ENCODE measurements at regions not wholly inside any gene's neighbourhood (a gene's known extent, or its start where the extent isn't known, plus 50 kb on each side); places are given as distances from the start of the nearest gene placed in this dataset.
A peak's percentile ranks its signal among the peaks of the same experiment; 100 is the strongest.

DNA sequence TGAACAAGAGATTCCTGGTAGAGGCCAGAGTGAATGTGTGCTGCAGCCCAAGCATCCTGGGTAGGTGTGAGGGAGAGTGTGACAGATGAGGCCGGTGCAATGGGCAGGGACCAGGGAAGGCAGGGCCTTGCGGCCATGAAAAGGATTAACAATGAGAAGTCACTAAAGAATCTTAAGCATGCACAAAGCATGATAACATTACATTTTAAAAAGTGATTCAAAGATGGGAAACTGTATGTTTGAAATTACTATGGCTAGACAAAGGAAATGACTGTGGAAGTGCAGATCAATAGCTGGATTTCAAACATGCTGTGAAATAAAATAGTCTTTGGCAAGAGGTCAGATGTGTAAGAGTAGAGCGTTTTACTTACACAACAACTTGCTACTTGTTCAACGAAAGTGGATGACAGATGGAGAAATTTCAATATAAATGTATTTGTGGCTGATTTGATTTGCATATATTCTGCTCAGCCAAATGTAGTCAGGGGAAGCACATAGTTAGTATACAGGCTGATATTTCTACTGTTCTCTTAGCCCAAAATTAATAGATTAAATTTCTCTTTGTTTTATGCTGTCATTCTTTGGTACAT lies 175.5 kb downstream of the CCDC59 start:
- Histone ChIP-seq H4K20me1 (ENCODE audit: insufficient read depth) (no peaks in the 10 kb centered on the region), H3K4me3 (ENCODE audit: low read depth in 2 of 2, low read length in 1 of 2) (no peak overlapping the region), H3K27ac (ENCODE audit: low read depth in 2 of 2, low read length in 1 of 2) (no peak overlapping the region), H2AFZ (ENCODE audit: low read depth) (peak overlapping the region; percentile 27; the same call in 1 of the 2 replicates), H3K9ac (no peak overlapping the region), H3K9me3 (no peaks in the 10 kb centered on the region), H3K79me2 (ENCODE audit: insufficient read depth) (no peaks in the 10 kb centered on the region), H3K9me2 (no peaks in the 10 kb centered on the region), H3K36me3 (replicated peaks in 1 of 2; ENCODE audit: control insufficient read depth in 1 of 2, insufficient read depth in 2 of 2, low read length in 1 of 2) (no peaks in the 10 kb centered on the region), H3K4me2 (no peak overlapping the region), H3K27me3 (ENCODE audit: insufficient read depth) (no peaks in the 10 kb centered on the region), H3F3A (replicated peaks; ENCODE audit: insufficient read depth) (no peaks in the 10 kb centered on the region), H3K4me1 (ENCODE audit: control insufficient read depth in 1 of 2, insufficient read depth in 2 of 2, low read depth in 1 of 2, low read length in 1 of 2) (no peaks in the 10 kb centered on the region)
- ChIA-PET CTCF (no interaction called here), POLR2A (no interaction called here)
- 11% methylated on average over 4 of the region's 4 CpGs for WGBS (ENCODE audit: low lambda C conversion rate)
- TF ChIP-seq RAD21 (IDR thresholded peaks at IDR 0.05; ENCODE audit: low read length): no peak
- TF ChIP-seq, protein P1, sequence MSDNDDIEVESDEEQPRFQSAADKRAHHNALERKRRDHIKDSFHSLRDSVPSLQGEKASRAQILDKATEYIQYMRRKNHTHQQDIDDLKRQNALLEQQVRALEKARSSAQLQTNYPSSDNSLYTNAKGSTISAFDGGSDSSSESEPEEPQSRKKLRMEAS (IDR thresholded peaks at IDR 0.05; ENCODE audit: low read depth): no peak
- TF ChIP-seq SIN3A (IDR thresholded peaks at IDR 0.05; ENCODE audit: borderline replicate concordance, low read depth, low read length): no peak
- TF ChIP-seq MEF2A (IDR thresholded peaks at IDR 0.05; ENCODE audit: borderline replicate concordance, low read depth): no peak
- no peak for TF ChIP-seq GABPA (IDR thresholded peaks at IDR 0.05; ENCODE audit: low read depth)
- TF ChIP-seq NFIC (IDR thresholded peaks at IDR 0.05; ENCODE audit: borderline replicate concordance): no peak
- no peak for TF ChIP-seq FOXJ3 (CRISPR knock-in tag; IDR thresholded peaks at IDR 0.05)
- DNase-seq: no peak

DNA sequence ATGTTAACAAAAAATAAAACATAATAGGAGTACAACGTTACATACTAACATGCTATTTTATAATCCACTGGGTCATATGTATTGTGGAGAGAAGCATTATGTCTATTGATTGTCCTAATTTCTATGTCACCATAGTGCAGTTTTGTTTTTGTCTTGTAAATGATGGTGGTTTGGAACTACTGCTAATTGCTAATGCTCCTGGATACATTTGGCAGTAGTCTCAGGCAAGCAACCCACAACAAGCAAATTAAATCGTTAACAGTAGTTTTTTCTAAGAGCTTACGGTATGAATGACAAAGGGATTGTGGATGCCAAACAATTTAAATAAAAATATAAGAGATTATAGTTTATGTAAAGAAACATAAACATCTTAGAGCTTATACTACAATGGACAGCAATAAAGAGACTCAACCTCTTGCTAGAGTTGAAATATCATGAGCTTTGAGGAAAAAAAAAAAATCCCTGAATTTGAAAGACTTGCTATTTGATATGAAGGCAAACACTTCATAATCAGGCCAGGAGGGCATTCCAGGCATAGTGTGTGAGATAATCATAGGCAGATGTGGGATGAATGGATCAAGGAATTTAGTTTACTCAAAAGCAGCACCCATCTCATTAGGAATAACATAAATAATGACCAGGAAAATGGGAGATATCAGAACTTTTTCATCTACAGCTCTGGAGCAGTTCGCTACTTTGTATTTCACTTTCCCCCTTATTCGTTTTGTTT lies 181.3 kb downstream of the CCDC59 start:
- Histone ChIP-seq H3K27me3 (ENCODE audit: insufficient read depth) (no peaks in the 10 kb centered on the region), H3K4me2 (no peak overlapping the region)
- DNase-seq: no peak
- TF ChIP-seq, protein P2, sequence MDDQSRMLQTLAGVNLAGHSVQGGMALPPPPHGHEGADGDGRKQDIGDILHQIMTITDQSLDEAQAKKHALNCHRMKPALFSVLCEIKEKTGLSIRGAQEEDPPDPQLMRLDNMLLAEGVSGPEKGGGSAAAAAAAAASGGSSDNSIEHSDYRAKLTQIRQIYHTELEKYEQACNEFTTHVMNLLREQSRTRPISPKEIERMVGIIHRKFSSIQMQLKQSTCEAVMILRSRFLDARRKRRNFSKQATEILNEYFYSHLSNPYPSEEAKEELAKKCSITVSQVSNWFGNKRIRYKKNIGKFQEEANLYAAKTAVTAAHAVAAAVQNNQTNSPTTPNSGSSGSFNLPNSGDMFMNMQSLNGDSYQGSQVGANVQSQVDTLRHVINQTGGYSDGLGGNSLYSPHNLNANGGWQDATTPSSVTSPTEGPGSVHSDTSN (IDR thresholded peaks at IDR 0.05): no peak
- TF ChIP-seq, protein P3, sequence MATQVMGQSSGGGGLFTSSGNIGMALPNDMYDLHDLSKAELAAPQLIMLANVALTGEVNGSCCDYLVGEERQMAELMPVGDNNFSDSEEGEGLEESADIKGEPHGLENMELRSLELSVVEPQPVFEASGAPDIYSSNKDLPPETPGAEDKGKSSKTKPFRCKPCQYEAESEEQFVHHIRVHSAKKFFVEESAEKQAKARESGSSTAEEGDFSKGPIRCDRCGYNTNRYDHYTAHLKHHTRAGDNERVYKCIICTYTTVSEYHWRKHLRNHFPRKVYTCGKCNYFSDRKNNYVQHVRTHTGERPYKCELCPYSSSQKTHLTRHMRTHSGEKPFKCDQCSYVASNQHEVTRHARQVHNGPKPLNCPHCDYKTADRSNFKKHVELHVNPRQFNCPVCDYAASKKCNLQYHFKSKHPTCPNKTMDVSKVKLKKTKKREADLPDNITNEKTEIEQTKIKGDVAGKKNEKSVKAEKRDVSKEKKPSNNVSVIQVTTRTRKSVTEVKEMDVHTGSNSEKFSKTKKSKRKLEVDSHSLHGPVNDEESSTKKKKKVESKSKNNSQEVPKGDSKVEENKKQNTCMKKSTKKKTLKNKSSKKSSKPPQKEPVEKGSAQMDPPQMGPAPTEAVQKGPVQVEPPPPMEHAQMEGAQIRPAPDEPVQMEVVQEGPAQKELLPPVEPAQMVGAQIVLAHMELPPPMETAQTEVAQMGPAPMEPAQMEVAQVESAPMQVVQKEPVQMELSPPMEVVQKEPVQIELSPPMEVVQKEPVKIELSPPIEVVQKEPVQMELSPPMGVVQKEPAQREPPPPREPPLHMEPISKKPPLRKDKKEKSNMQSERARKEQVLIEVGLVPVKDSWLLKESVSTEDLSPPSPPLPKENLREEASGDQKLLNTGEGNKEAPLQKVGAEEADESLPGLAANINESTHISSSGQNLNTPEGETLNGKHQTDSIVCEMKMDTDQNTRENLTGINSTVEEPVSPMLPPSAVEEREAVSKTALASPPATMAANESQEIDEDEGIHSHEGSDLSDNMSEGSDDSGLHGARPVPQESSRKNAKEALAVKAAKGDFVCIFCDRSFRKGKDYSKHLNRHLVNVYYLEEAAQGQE (IDR thresholded peaks at IDR 0.05; ENCODE audit: low read depth, low read length): no peak
- TF ChIP-seq, protein P1 (IDR thresholded peaks at IDR 0.05; ENCODE audit: low read depth): no peak
- no peak for TF ChIP-seq CHD2 (IDR thresholded peaks at IDR 0.05; ENCODE audit: low read length, partially characterized antibody)
- TF ChIP-seq TEAD4 (IDR thresholded peaks at IDR 0.05; ENCODE audit: borderline replicate concordance, insufficient read depth): no peak
- no peak for TF ChIP-seq FOXJ3 (CRISPR knock-in tag; IDR thresholded peaks at IDR 0.05)
- no peak for TF ChIP-seq RFX5 (IDR thresholded peaks at IDR 0.05; ENCODE audit: low read length)
- TF ChIP-seq TCF12 (IDR thresholded peaks at IDR 0.05): no peak
- TF ChIP-seq, protein P4, sequence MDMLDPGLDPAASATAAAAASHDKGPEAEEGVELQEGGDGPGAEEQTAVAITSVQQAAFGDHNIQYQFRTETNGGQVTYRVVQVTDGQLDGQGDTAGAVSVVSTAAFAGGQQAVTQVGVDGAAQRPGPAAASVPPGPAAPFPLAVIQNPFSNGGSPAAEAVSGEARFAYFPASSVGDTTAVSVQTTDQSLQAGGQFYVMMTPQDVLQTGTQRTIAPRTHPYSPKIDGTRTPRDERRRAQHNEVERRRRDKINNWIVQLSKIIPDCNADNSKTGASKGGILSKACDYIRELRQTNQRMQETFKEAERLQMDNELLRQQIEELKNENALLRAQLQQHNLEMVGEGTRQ (IDR thresholded peaks at IDR 0.05; ENCODE audit: borderline replicate concordance, low read depth, low read length): no peak
- no peak for TF ChIP-seq NRF1 (IDR thresholded peaks at IDR 0.05; ENCODE audit: low read depth, low read length)
- TF ChIP-seq, protein P5, sequence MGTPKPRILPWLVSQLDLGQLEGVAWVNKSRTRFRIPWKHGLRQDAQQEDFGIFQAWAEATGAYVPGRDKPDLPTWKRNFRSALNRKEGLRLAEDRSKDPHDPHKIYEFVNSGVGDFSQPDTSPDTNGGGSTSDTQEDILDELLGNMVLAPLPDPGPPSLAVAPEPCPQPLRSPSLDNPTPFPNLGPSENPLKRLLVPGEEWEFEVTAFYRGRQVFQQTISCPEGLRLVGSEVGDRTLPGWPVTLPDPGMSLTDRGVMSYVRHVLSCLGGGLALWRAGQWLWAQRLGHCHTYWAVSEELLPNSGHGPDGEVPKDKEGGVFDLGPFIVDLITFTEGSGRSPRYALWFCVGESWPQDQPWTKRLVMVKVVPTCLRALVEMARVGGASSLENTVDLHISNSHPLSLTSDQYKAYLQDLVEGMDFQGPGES (IDR thresholded peaks at IDR 0.05; ENCODE audit: low read depth, low read length): no peak
- no peak for TF ChIP-seq JUND (IDR thresholded peaks at IDR 0.05)

More for the DNA sequence above, 181.3 kb downstream of the CCDC59 start:
- CTCF ChIA-PET: interaction anchor here (1.1 kb wide), 1 partner anchor 151 kb away, joined by 5 read pairs; no protein-coding TSS in a partner anchor
- Histone ChIP-seq H4K20me1 (ENCODE audit: insufficient read depth) (no peaks in the 10 kb centered on the region), H3K27ac (ENCODE audit: low read depth in 2 of 2, low read length in 1 of 2) (no peak overlapping the region), H3K9ac (no peak overlapping the region), H3K79me2 (ENCODE audit: insufficient read depth) (no peaks in the 10 kb centered on the region), H2AFZ (ENCODE audit: low read depth) (no peak overlapping the region), H3K4me1 (ENCODE audit: control insufficient read depth in 1 of 2, insufficient read depth in 2 of 2, low read depth in 1 of 2, low read length in 1 of 2) (no peaks in the 10 kb centered on the region; a peak in 2 of 4 replicates), H3K36me3 (replicated peaks in 1 of 2; ENCODE audit: control insufficient read depth in 1 of 2, insufficient read depth in 2 of 2, low read length in 1 of 2) (no peaks in the 10 kb centered on the region), H3K9me2 (no peaks in the 10 kb centered on the region), H3F3A (replicated peaks; ENCODE audit: insufficient read depth) (no peaks in the 10 kb centered on the region), H3K9me3 (no peaks in the 10 kb centered on the region), H3K4me3 (ENCODE audit: low read depth in 2 of 2, low read length in 1 of 2) (no peak overlapping the region)
- POLR2A ChIA-PET: no interaction called here
- 5% methylated on average over 5 of the region's 5 CpGs for WGBS (ENCODE audit: low lambda C conversion rate)
